ENCODE measurements at regions not wholly inside any gene's neighbourhood (a gene's known extent, or its start where the extent isn't known, plus 50 kb on each side); places are given as distances from the start of the nearest gene placed in this dataset.
"Not testable (repeated sequence)": the region's sequence is repeated elsewhere in the genome, so short reads cannot be mapped to it uniquely, and the experiment has no call there.

- intact Hi-C loops (cut with micrococcal nuclease): no loop called here
- ATAC-seq (no peak), DNase-seq (no peak)
Observed at GRCh38 chr17:72445055-72445991, 324.5 kb downstream of the SOX9 start.

GRCh38 chr17:72446118-72446517, 325.3 kb downstream of the SOX9 start:
- DNase-seq: no peak
- intact Hi-C loops (cut with micrococcal nuclease): no loop called here
- no peak for ATAC-seq

GRCh38 chr17:72446525-72447250, 325.9 kb downstream of the SOX9 start:
- DNase-seq: no peak
- ATAC-seq: no peak
- intact Hi-C loops (cut with micrococcal nuclease): no loop called here

- ATAC-seq (no peak), DNase-seq (no peak)
- intact Hi-C loops (cut with micrococcal nuclease): no loop called here
Observed at GRCh38 chr17:72447251-72447640, 326.4 kb downstream of the SOX9 start.

GRCh38 chr17:72448019-72448418, 327.2 kb downstream of the SOX9 start:
- DNase-seq (no peak), ATAC-seq (no peak)
- intact Hi-C loops (cut with micrococcal nuclease): no loop called here

GRCh38 chr17:72452286-72453173, 331.7 kb downstream of the SOX9 start:
- no peak for ATAC-seq
- intact Hi-C loops (cut with micrococcal nuclease): no loop called here
- no peak for DNase-seq

GRCh38 chr17:72454342-72454741, 333.5 kb downstream of the SOX9 start:
- ATAC-seq (no peak), DNase-seq (no peak)
- intact Hi-C loops (cut with micrococcal nuclease): no loop called here

GRCh38 chr17:72455562-72455961, 334.7 kb downstream of the SOX9 start:
- DNase-seq: no peak
- intact Hi-C loops (cut with micrococcal nuclease): no loop called here
- no peak for ATAC-seq

- intact Hi-C loops (cut with micrococcal nuclease): no loop called here
- ATAC-seq: no peak
- DNase-seq: no peak
Observed at GRCh38 chr17:72456075-72456474, 335.3 kb downstream of the SOX9 start.

- ATAC-seq: no peak
- no peak for DNase-seq
- intact Hi-C loops (cut with micrococcal nuclease): no loop called here
Observed at GRCh38 chr17:72457712-72458111, 336.9 kb downstream of the SOX9 start.

GRCh38 chr17:72458301-72458700, 337.5 kb downstream of the SOX9 start:
- DNase-seq (no peak), ATAC-seq (no peak)
- intact Hi-C loops (cut with micrococcal nuclease): no loop called here

GRCh38 chr17:72460711-72461110, 339.9 kb downstream of the SOX9 start:
- intact Hi-C loops (cut with micrococcal nuclease): no loop called here
- DNase-seq (no peak), ATAC-seq (no peak)

GRCh38 chr17:72461757-72462156, 340.9 kb downstream of the SOX9 start:
- DNase-seq: no peak
- intact Hi-C loops (cut with micrococcal nuclease): no loop called here
- ATAC-seq: no peak

GRCh38 chr17:72462407-72462806, 341.6 kb downstream of the SOX9 start:
- ATAC-seq: no peak
- intact Hi-C loops (cut with micrococcal nuclease): no loop called here
- DNase-seq: no peak

- no peak for DNase-seq
- intact Hi-C loops (cut with micrococcal nuclease): no loop called here
Observed at GRCh38 chr17:72462814-72463213, 342.0 kb downstream of the SOX9 start.

GRCh38 chr17:72463287-72464102, 342.7 kb downstream of the SOX9 start:
- intact Hi-C loops (cut with micrococcal nuclease): no loop called here
- no peak for ATAC-seq
- no peak for DNase-seq

More at GRCh38 chr17:72462814-72463213, 342.0 kb downstream of the SOX9 start:
- no peak for ATAC-seq

GRCh38 chr17:72464221-72464620, 343.4 kb downstream of the SOX9 start:
- intact Hi-C loops (cut with micrococcal nuclease); DNase-seq; ATAC-seq: not testable (repeated sequence)

GRCh38 chr17:72465191-72466024, 344.6 kb downstream of the SOX9 start:
- no peak for DNase-seq
- ATAC-seq: no peak
- intact Hi-C loops (cut with micrococcal nuclease): no loop called here
